Uterus (tissue), 3 donors: ENCODE measurements at regions not wholly inside any gene's neighbourhood (a gene's known extent, or its start where the extent isn't known, plus 50 kb on each side); places are given as distances from the start of the nearest gene placed in this dataset.

Source experiments
- DNase-seq, 2 donors: peaks; one replicate each; pipeline ENCODE4 v3.0.0-alpha.2; 2019 to 2020
- H3K27ac ChIP-seq, 2 donors: fragments of 200-600 bp; sonication (generic); 1 replicate in 1 of 2; 2 replicates in 1 of 2; pipeline ENCODE4 v1.5.1; 2016 to 2018
- H3K27me3 ChIP-seq, 2 donors: fragments of 200-600 bp; sonication (generic); one replicate each; pipeline ENCODE4 v1.5.1; 2018 to 2019; ENCODE audit warnings: control low read depth in 1 of 2
- H3K36me3 ChIP-seq, 2 donors: fragments of 200-600 bp; sonication (generic); one replicate each; pipeline ENCODE4 v1.5.1; 2019; ENCODE audit warnings: control low read depth in 1 of 2
- H3K4me1 ChIP-seq, 2 donors: fragments of 200-600 bp; sonication (generic); one replicate each; pipeline ENCODE4 v1.5.1; 2018 to 2019; ENCODE audit warnings: control low read depth in 1 of 2
- H3K4me3 ChIP-seq, 2 donors: fragments of 200-600 bp; sonication (generic); 1 replicate in 1 of 2; 2 replicates in 1 of 2; pipeline ENCODE4 v1.5.1; 2018 to 2019; ENCODE audit warnings: mild to moderate bottlenecking in 1 of 2
- H3K9me3 ChIP-seq, 2 donors: fragments of 200-600 bp; sonication (generic); one replicate each; pipeline ENCODE4 v1.5.1; 2019; ENCODE audit warnings: control low read depth in 1 of 2
- CTCF ChIP-seq, 4 experiments: fragments of 200-600 bp in 2 of 4; fragments of 450-650 bp in 2 of 4; sonication (generic) in 2 of 4; IDR thresholded peaks; one replicate each; pipeline ENCODE4 v1.5.1; 2016 to 2019; ENCODE audit warnings: antibody characterized with exemption in 4 of 4, mild to moderate bottlenecking in 2 of 4, moderate library complexity in 1 of 4
- POLR2A ChIP-seq, 2 donors: fragments of 450-650 bp; IDR thresholded peaks; one replicate each; pipeline ENCODE4 v1.6.1; 2016; ENCODE audit warnings: antibody characterized with exemption in 2 of 2, mild to moderate bottlenecking in 1 of 2, moderate library complexity in 1 of 2
- intact Hi-C: fragments of 100-400 bp; cut with DNase I; formaldehyde crosslinking; loops from one replicate; pipeline ENCODE4 v1.15.1; 2023; ENCODE audit warnings: low total_unique reads
- donor health status: DM: yes; HTN: yes; CAD: no.

GRCh38 chr13:97548138-97548537 is 114.2 kb downstream of the RAP2A start:
- Histone ChIP-seq H3K27ac (no peak overlapping the region), H3K9me3 (no peaks in the 10 kb centered on the region), H3K4me1 (no peaks in the 10 kb centered on the region), H3K4me3 (no peak overlapping the region), H3K36me3 (no peaks in the 10 kb centered on the region), H3K27me3 (no peaks in the 10 kb centered on the region)
- DNase-seq: no peak
- no peak for TF ChIP-seq POLR2A (IDR thresholded peaks at IDR 0.05)
- no peak for TF ChIP-seq CTCF (IDR thresholded peaks at IDR 0.05)
- intact Hi-C loops: no loop called here

GRCh38 chr13:97548711-97549110 is 114.7 kb downstream of the RAP2A start:
- H3K4me3 ChIP-seq: no peak overlapping the region
- H3K27ac ChIP-seq: no peak overlapping the region

GRCh38 chr13:97549201-97549600 is 115.2 kb downstream of the RAP2A start:
- TF ChIP-seq CTCF (IDR thresholded peaks at IDR 0.05) (no peak), POLR2A (IDR thresholded peaks at IDR 0.05) (no peak)
- no peak for DNase-seq
- intact Hi-C loops: no loop called here
- no peaks in the 10 kb centered on the region for H3K36me3 ChIP-seq
- H3K27me3 ChIP-seq: no peaks in the 10 kb centered on the region
- H3K9me3 ChIP-seq: no peaks in the 10 kb centered on the region
- no peak overlapping the region for H3K27ac ChIP-seq
- H3K4me3 ChIP-seq: no peak overlapping the region
- H3K4me1 ChIP-seq: no peaks in the 10 kb centered on the region

More at GRCh38 chr13:97548711-97549110, 114.7 kb downstream of the RAP2A start:
- Histone ChIP-seq H3K4me1 (no peaks in the 10 kb centered on the region), H3K36me3 (no peaks in the 10 kb centered on the region), H3K27me3 (no peaks in the 10 kb centered on the region), H3K9me3 (no peaks in the 10 kb centered on the region)
- TF ChIP-seq CTCF (IDR thresholded peaks at IDR 0.05) (no peak), POLR2A (IDR thresholded peaks at IDR 0.05) (no peak)
- intact Hi-C loops: no loop called here
- DNase-seq: no peak

GRCh38 chr13:97554496-97554895 is 120.5 kb downstream of the RAP2A start:
- H3K27ac ChIP-seq: no peak overlapping the region

GRCh38 chr13:97555034-97555433 is 121.1 kb downstream of the RAP2A start:
- no peak for DNase-seq
- intact Hi-C loops: no loop called here
- H3K4me3 ChIP-seq: no peak overlapping the region
- H3K9me3 ChIP-seq: no peaks in the 10 kb centered on the region
- no peak overlapping the region for H3K27ac ChIP-seq
- H3K27me3 ChIP-seq: no peaks in the 10 kb centered on the region
- no peaks in the 10 kb centered on the region for H3K4me1 ChIP-seq
- no peaks in the 10 kb centered on the region for H3K36me3 ChIP-seq
- TF ChIP-seq POLR2A (IDR thresholded peaks at IDR 0.05): no peak
- TF ChIP-seq CTCF (IDR thresholded peaks at IDR 0.05): no peak

More at GRCh38 chr13:97554496-97554895, 120.5 kb downstream of the RAP2A start:
- Histone ChIP-seq H3K4me3 (no peak overlapping the region), H3K27me3 (no peaks in the 10 kb centered on the region), H3K4me1 (no peaks in the 10 kb centered on the region), H3K36me3 (no peaks in the 10 kb centered on the region), H3K9me3 (no peaks in the 10 kb centered on the region)
- no peak for TF ChIP-seq POLR2A (IDR thresholded peaks at IDR 0.05)
- no peak for TF ChIP-seq CTCF (IDR thresholded peaks at IDR 0.05)
- intact Hi-C loops: no loop called here
- DNase-seq: no peak
